Testis (tissue), 2 donors: ENCODE measurements at regions not wholly inside any gene's neighbourhood (a gene's known extent, or its start where the extent isn't known, plus 50 kb on each side); places are given as distances from the start of the nearest gene placed in this dataset.
"Not testable (repeated sequence)": the region's sequence is repeated elsewhere in the genome, so short reads cannot be mapped to it uniquely, and the experiment has no call there.

Experiments
- DNase-seq: peaks from one replicate; pipeline ENCODE4 v3.0.0-alpha.2; 2019
- H3K27ac ChIP-seq, 2 donors: fragments of 200-600 bp; sonication (generic); one replicate each; pipeline ENCODE4 v1.5.1; 2019
- H3K27me3 ChIP-seq: fragments of 200-600 bp; sonication (generic); one replicate; pipeline ENCODE4 v1.5.1; 2019
- H3K36me3 ChIP-seq: fragments of 200-600 bp; sonication (generic); one replicate; pipeline ENCODE4 v1.5.1; 2017; ENCODE audit warnings: low read depth; ENCODE audit errors: missing control alignments
- H3K4me1 ChIP-seq: fragments of 200-600 bp; sonication (generic); one replicate; pipeline ENCODE4 v1.5.1; 2019
- H3K4me3 ChIP-seq, 2 donors: fragments of 200-600 bp; sonication (generic); one replicate each; pipeline ENCODE4 v1.5.1; 2017 to 2019
- H3K9me3 ChIP-seq: fragments of 200-600 bp; sonication (generic); one replicate; pipeline ENCODE4 v1.5.1; 2017
- POLR2A ChIP-seq: fragments of 450-650 bp; IDR thresholded peaks from one replicate; pipeline ENCODE4 v1.6.1; 2017; ENCODE audit warnings: antibody characterized with exemption, mild to moderate bottlenecking, moderate library complexity
- WGBS, 2 donors: methylation state at CpG; one replicate each; pipeline ENCODE4 v1.1.5; 2018; 5-methylcytosine and 5-hydroxymethylcytosine counted together
- intact Hi-C: fragments of 100-400 bp; cut with DNase I; formaldehyde crosslinking; loops from one replicate; pipeline ENCODE4 v1.15.1; 2023; ENCODE audit warnings: low total_unique reads
- TF ChIP-seq, protein P1 (sequence below), 3 experiments: fragments of 450-650 bp in 2 of 3; fragments of 200-600 bp in 1 of 3; sonication (generic) in 1 of 3; IDR thresholded peaks; one replicate each; pipeline ENCODE4 v1.5.1; 2016 to 2019; ENCODE audit warnings: antibody characterized with exemption in 3 of 3, mild to moderate bottlenecking in 2 of 3, moderate library complexity in 1 of 3

DNA sequence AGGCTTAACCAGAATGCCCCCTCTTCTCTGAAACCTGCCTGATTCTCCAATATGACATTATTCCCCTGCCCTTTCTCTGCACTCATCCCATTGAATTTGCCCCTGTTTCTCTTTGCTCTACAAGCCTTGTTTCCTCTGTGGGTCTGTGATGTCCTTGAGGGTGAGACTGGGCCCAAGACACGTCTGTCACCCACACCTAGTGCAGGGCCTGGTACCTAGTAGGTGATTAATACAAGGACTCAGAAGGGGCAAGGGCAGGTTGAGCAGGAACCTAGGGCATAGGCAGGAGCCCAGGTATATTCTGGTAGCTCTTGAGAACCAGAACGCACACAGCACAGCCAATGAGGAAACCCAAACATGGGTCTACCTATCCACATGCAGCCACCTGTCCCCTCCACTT lies 81.9 kb upstream of the HMGXB4 start:
- no peaks in the 10 kb centered on the region for H3K4me1 ChIP-seq
- intact Hi-C loops: no loop called here
- TF ChIP-seq, protein P1, sequence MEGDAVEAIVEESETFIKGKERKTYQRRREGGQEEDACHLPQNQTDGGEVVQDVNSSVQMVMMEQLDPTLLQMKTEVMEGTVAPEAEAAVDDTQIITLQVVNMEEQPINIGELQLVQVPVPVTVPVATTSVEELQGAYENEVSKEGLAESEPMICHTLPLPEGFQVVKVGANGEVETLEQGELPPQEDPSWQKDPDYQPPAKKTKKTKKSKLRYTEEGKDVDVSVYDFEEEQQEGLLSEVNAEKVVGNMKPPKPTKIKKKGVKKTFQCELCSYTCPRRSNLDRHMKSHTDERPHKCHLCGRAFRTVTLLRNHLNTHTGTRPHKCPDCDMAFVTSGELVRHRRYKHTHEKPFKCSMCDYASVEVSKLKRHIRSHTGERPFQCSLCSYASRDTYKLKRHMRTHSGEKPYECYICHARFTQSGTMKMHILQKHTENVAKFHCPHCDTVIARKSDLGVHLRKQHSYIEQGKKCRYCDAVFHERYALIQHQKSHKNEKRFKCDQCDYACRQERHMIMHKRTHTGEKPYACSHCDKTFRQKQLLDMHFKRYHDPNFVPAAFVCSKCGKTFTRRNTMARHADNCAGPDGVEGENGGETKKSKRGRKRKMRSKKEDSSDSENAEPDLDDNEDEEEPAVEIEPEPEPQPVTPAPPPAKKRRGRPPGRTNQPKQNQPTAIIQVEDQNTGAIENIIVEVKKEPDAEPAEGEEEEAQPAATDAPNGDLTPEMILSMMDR (IDR thresholded peaks at IDR 0.05): no peak
- no peak for TF ChIP-seq POLR2A
- no peaks in the 10 kb centered on the region for H3K9me3 ChIP-seq
- H3K4me3 ChIP-seq: no peak overlapping the region
- H3K27me3 ChIP-seq: no peaks in the 10 kb centered on the region
- WGBS, 2 donors: 80 to 82% methylated on average over 2 of the region's 2 CpGs
- H3K27ac ChIP-seq: no peak overlapping the region
- no peak for DNase-seq
- H3K36me3 ChIP-seq: no peaks in the 10 kb centered on the region

DNA sequence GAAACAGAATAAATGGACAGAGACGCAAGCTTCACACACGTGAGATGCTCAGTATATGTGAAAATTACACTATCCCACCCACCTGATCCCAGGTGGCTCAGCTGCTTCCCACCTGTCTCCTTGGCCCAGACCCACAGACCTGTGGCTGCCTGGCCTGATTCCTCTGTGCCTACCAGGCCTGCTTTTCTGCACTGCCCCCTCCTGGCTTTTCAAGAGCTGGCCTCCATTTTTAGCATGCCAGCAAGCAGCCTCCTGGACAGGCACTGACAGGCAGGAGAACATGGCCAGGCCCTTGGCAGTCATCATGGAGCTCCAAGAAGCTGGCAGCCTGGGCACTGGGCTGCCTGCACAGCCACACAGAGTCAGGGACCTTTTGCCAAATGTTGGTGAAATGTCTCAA lies 79.5 kb upstream of the HMGXB4 start:
- Histone ChIP-seq H3K36me3 (no peaks in the 10 kb centered on the region), H3K4me3 (no peak overlapping the region), H3K27me3 (no peaks in the 10 kb centered on the region), H3K9me3 (no peaks in the 10 kb centered on the region), H3K27ac (no peak overlapping the region), H3K4me1 (no peaks in the 10 kb centered on the region)
- DNase-seq: no peak
- intact Hi-C loops: no loop called here
- WGBS, 2 donors: 87 to 91% methylated on average over 2 of the region's 2 CpGs
- no peak for TF ChIP-seq POLR2A
- TF ChIP-seq, protein P1 (IDR thresholded peaks at IDR 0.05): no peak

DNA sequence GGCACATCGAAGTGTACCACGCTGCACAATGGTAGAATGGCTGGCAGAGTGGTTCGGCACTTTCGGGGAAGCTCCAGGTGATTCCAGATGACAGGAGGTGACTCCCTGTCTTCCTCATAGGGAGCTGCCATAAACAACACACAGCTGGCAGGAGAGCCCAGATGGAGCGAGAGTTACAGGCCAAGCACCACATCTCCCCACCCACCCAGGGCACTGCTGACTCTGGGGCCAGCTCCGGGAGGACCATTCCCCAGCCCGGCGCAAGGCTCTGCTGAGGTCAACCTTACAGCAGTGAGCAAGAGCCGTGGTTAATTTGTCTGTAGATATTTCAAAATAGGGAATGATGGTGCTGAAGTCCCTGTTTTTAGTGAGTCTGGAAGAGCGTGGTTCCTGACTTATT lies 78.8 kb upstream of the HMGXB4 start:
- intact Hi-C loops: no loop called here
- Histone ChIP-seq H3K4me1 (no peaks in the 10 kb centered on the region), H3K36me3 (no peaks in the 10 kb centered on the region), H3K27me3 (no peaks in the 10 kb centered on the region), H3K9me3 (no peaks in the 10 kb centered on the region), H3K4me3 (no peak overlapping the region), H3K27ac (no peak overlapping the region)
- TF ChIP-seq, protein P1 (IDR thresholded peaks at IDR 0.05): no peak
- no peak for TF ChIP-seq POLR2A
- 83 to 90% methylated on average over 6 to 10 of the region's 10 CpGs for whole genome bisulfite sequencing, 2 donors
- no peak for DNase-seq

DNA sequence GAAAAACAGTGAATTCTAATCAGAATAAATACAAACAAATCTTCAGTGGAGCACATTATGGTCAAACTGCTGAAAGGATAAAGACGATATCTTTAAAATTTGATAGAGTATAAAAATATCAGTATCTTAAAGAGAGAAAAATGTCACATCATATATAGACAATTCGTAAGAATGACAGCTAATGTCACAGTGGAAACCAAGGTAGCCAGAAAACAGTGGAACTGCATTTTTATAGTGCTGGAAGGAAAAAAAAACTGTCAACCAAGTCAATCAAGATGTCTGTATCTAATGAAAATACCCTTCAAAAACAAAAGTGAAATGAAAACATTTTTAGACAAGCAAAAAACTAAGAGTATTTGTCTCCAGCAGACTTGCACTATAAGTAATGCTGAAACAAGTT lies 73.4 kb upstream of the HMGXB4 start:
- TF ChIP-seq, protein P1 (IDR thresholded peaks at IDR 0.05): no peak
- TF ChIP-seq POLR2A: no peak
- no peaks in the 10 kb centered on the region for H3K27me3 ChIP-seq
- H3K4me1 ChIP-seq: no peaks in the 10 kb centered on the region
- 47 to 58% methylated on average over 2 of the region's 2 CpGs for WGBS, 2 donors
- no peaks in the 10 kb centered on the region for H3K9me3 ChIP-seq
- H3K4me3 ChIP-seq: no peak overlapping the region
- no peak overlapping the region for H3K27ac ChIP-seq
- intact Hi-C loops: no loop called here
- no peaks in the 10 kb centered on the region for H3K36me3 ChIP-seq
- no peak for DNase-seq

DNA sequence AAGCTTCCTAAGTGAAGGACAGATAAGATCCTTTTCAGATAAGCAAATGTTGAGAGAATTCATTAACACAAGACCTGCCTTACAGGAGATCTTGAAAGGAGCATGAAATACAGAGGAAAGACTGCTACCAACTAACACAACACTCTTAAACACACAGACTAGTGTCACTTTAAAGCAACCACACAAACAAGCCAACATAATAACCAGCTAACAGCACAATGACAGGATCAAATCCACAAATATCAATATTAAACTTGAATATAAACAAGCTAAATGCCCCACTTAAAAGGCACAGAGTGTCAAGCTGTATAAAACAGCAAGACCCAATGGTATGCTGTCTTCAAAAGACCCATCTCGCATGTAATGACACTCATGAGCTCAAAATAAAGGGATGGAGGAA lies 70.8 kb upstream of the HMGXB4 start:
- TF ChIP-seq POLR2A: no peak
- TF ChIP-seq, protein P1 (IDR thresholded peaks at IDR 0.05): no peak
- no peak overlapping the region for H3K4me3 ChIP-seq
- H3K36me3 ChIP-seq: no peaks in the 10 kb centered on the region
- no peak overlapping the region for H3K27ac ChIP-seq
- H3K9me3 ChIP-seq: no peaks in the 10 kb centered on the region
- no peaks in the 10 kb centered on the region for H3K4me1 ChIP-seq
- DNase-seq: no peak
- intact Hi-C loops: no loop called here
- WGBS, 2 donors: 80 to 81% methylated on average over 1 of the region's 1 CpG
- no peaks in the 10 kb centered on the region for H3K27me3 ChIP-seq

DNA sequence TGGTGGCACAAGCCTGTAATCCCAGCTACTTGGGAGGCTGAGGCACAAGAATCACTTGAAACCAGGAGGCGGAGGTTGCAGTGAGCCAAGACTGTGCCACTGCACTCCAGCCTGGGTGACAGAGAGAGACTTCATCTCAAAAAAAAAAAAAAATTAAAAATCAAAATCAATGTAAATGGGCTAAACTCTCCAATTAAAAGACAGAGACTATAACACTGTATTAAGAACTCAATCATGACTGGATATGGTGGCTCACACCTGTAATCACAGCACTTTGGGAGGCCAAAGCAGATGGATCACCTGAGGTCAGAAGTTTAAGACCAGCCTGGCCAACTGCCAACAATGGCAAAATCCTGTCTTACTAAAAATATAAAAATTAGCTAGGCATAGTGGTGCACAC lies 68.4 kb upstream of the HMGXB4 start:
- H3K27ac ChIP-seq, H3K36me3 ChIP-seq, H3K9me3 ChIP-seq, H3K4me3 ChIP-seq, H3K4me1 ChIP-seq, DNase-seq, intact Hi-C loops, H3K27me3 ChIP-seq: not testable (repeated sequence)
- 92 to 94% methylated on average over 1 of the region's 1 CpG for WGBS, 2 donors
